GM23338 (cell line): ENCODE measurements at regions not wholly inside any gene's neighbourhood (a gene's known extent, or its start where the extent isn't known, plus 50 kb on each side); places are given as distances from the start of the nearest gene placed in this dataset.

Experiments used
- ATAC-seq: fragments of 200-7000 bp; cut with Tn5 transposase; 3 replicates; pipeline ENCODE4 v1.9.1; 2020
- DNase-seq: peaks from one replicate; pipeline ENCODE4 v3.0.0-alpha.2; 2015; ENCODE audit warnings: low spot score
- H2AFZ ChIP-seq: fragments of 200-600 bp; sonication (generic); 2 replicates; pipeline ENCODE4 v1.8.0; 2016; ENCODE audit warnings: antibody characterized with exemption, mild to moderate bottlenecking, moderate library complexity
- H3F3A ChIP-seq: fragments of 200-600 bp; sonication (generic); replicated peaks from 2 replicates; pipeline ENCODE4 v1.8.0; 2017; ENCODE audit warnings: antibody characterized with exemption, mixed run types, low read depth
- H3K27ac ChIP-seq: fragments of 200-600 bp; sonication (generic); 2 replicates; pipeline ENCODE4 v1.6.1; 2016; ENCODE audit warnings: low read depth
- H3K27me3 ChIP-seq: fragments of 200-600 bp; sonication (generic); 2 replicates; pipeline ENCODE4 v1.8.0; 2016; ENCODE audit warnings: mild to moderate bottlenecking, mixed run types, moderate library complexity; ENCODE audit not compliant: insufficient read depth
- H3K36me3 ChIP-seq: fragments of 200-600 bp; sonication (generic); 2 replicates; pipeline ENCODE4 v1.8.0; 2016; ENCODE audit warnings: mild to moderate bottlenecking; ENCODE audit not compliant: insufficient read depth
- H3K4me1 ChIP-seq: fragments of 200-600 bp; sonication (generic); 2 replicates; pipeline ENCODE4 v1.8.0; 2016; ENCODE audit warnings: mild to moderate bottlenecking, moderate library complexity; ENCODE audit not compliant: insufficient read depth
- H3K4me2 ChIP-seq: fragments of 200-600 bp; sonication (generic); 2 replicates; pipeline ENCODE4 v1.7.1; 2017; ENCODE audit warnings: mixed run types
- H3K4me3 ChIP-seq: fragments of 200-600 bp; sonication (generic); 2 replicates; pipeline ENCODE4 v1.6.1; 2016; ENCODE audit warnings: mixed run types
- H3K79me2 ChIP-seq: fragments of 200-600 bp; sonication (generic); replicated peaks from 2 replicates; pipeline ENCODE4 v1.8.0; 2017; ENCODE audit warnings: mild to moderate bottlenecking; ENCODE audit not compliant: insufficient read depth
- H3K9me2 ChIP-seq: fragments of 200-600 bp; sonication (generic); 2 replicates; pipeline ENCODE4 v1.8.0; 2017; ENCODE audit not compliant: insufficient read depth
- H4K20me1 ChIP-seq: fragments of 200-600 bp; sonication (generic); replicated peaks from 2 replicates; pipeline ENCODE4 v1.8.0; 2017; ENCODE audit warnings: mild to moderate bottlenecking; ENCODE audit not compliant: insufficient read depth
- H3K27ac Mint-ChIP-seq: 2 replicates; pipeline ENCODE4 v1.8.0; 2020; ENCODE audit warnings: inconsistent platforms, mild to moderate bottlenecking, moderate library complexity, mixed read lengths
- H3K27me3 Mint-ChIP-seq: 3 replicates; pipeline ENCODE4 v1.8.0; 2022; ENCODE audit warnings: low read depth, mild to moderate bottlenecking, moderate library complexity, mixed read lengths, inconsistent platforms; ENCODE audit not compliant: insufficient read depth, poor library complexity
- H3K36me3 Mint-ChIP-seq: 3 replicates; pipeline ENCODE4 v1.8.0; 2021; ENCODE audit warnings: low read depth, mild to moderate bottlenecking, inconsistent platforms, moderate library complexity, mixed read lengths
- H3K4me1 Mint-ChIP-seq: 3 replicates; pipeline ENCODE4 v1.8.0; 2020; ENCODE audit warnings: mild to moderate bottlenecking, inconsistent platforms, mixed read lengths
- H3K4me3 Mint-ChIP-seq: 3 replicates; pipeline ENCODE4 v1.8.0; 2021; ENCODE audit warnings: moderate library complexity, mild to moderate bottlenecking, inconsistent platforms, mixed read lengths
- H3K9me3 Mint-ChIP-seq: 3 replicates; pipeline ENCODE4 v1.8.0; 2020; ENCODE audit warnings: moderate library complexity, mild to moderate bottlenecking, inconsistent platforms, mixed read lengths
- EZH2 ChIP-seq: fragments of 200-600 bp; sonication (generic); IDR thresholded peaks from one replicate; pipeline ENCODE4 v1.8.0; 2017; ENCODE audit warnings: antibody characterized with exemption, mild to moderate bottlenecking, low read depth; ENCODE audit not compliant: unreplicated experiment
- REST ChIP-seq: IDR thresholded peaks from one replicate; pipeline ENCODE4 v1.6.1; 2018; ENCODE audit warnings: antibody characterized with exemption; ENCODE audit not compliant: unreplicated experiment
- ZNF462 ChIP-seq: fragments of 250-450 bp; sonication (Bioruptor Pico); IDR thresholded peaks from 2 replicates; pipeline ENCODE4 v1.5.0; 2020; ENCODE audit warnings: mild to moderate bottlenecking, moderate library complexity

- TF ChIP-seq ZNF462 (CRISPR knock-in tag), result no peak
- no peak for TF ChIP-seq REST
- no peak for TF ChIP-seq EZH2
Observed at GRCh38 chr12:90741611-90742010, 213.4 kb downstream of the CCER1 start (continued).

- no peaks in the 10 kb centered on the region for H3K27me3 Mint-ChIP-seq
- H3K4me2 ChIP-seq, result no peak overlapping the region
- no peaks in the 10 kb centered on the region for H4K20me1 ChIP-seq
- H3K36me3 Mint-ChIP-seq, result no peaks in the 10 kb centered on the region
- H3K4me3 ChIP-seq, result no peak overlapping the region
- no peaks in the 10 kb centered on the region for H3K79me2 ChIP-seq
- no peak overlapping the region for H3K27ac ChIP-seq
- no peaks in the 10 kb centered on the region; the same call in 2 of the 3 replicates for H3K9me3 Mint-ChIP-seq
- TF ChIP-seq EZH2, result no peak
- H3K27me3 ChIP-seq, result no peaks in the 10 kb centered on the region
- no peak overlapping the region for H2AFZ ChIP-seq
- no peaks in the 10 kb centered on the region for H3K36me3 ChIP-seq
- H3K4me3 Mint-ChIP-seq, result no peak overlapping the region
- H3K9me2 ChIP-seq, result 0 out of 2 replicates have a peak, but pooled peaks cover 2% of the 10 kb centered on the region
- no peak for ATAC-seq
- H3K27ac Mint-ChIP-seq, result no peak overlapping the region
- no peak for DNase-seq
- H3K4me1 ChIP-seq, result no peaks in the 10 kb centered on the region
- H3F3A ChIP-seq, result no peaks in the 10 kb centered on the region
- H3K4me1 Mint-ChIP-seq, result no peaks in the 10 kb centered on the region
Observed at GRCh38 chr12:90729736-90730135, 225.2 kb downstream of the CCER1 start.
